HL-60 (cell line): ENCODE measurements at regions not wholly inside any gene's neighbourhood (a gene's known extent, or its start where the extent isn't known, plus 50 kb on each side); places are given as distances from the start of the nearest gene placed in this dataset.

ENCODE experiments used
- CTCF ChIP-seq: IDR thresholded peaks from one replicate; pipeline ENCODE4 v1.5.1; 2011; ENCODE audit warnings: low read length, control low read depth, inconsistent platforms; ENCODE audit not compliant: insufficient read depth
- POLR2AphosphoS5 ChIP-seq: IDR thresholded peaks from 2 replicates; pipeline ENCODE4 v1.6.1; 2012; ENCODE audit warnings: low read depth

- TF ChIP-seq POLR2AphosphoS5: no peak
- TF ChIP-seq CTCF: no peak
These were observed 127.1 kb upstream of the ITGA1 start for GRCh38 chr5:52660621-52661020.
